Liver (tissue), 8 donors: ENCODE measurements at regions not wholly inside any gene's neighbourhood (a gene's known extent, or its start where the extent isn't known, plus 50 kb on each side); places are given as distances from the start of the nearest gene placed in this dataset.

Source experiments
- DNase-seq: peaks from one replicate; pipeline ENCODE4 v3.0.0-alpha.2; 2017; ENCODE audit warnings: low spot score
- H3K27ac ChIP-seq, 2 donors: one replicate each; pipeline ENCODE4 v1.7.0; 2013; ENCODE audit warnings: inconsistent platforms in 2 of 2, low read length in 2 of 2, control low read depth in 1 of 2, low read depth in 1 of 2, mild to moderate bottlenecking in 1 of 2
- H3K27me3 ChIP-seq, 4 donors: one replicate each; pipeline versions ENCODE4 v1.6.1 to v1.7.0; 2013; ENCODE audit warnings: low read length in 3 of 4, inconsistent platforms in 1 of 4, mild to moderate bottlenecking in 1 of 4, moderate library complexity in 1 of 4; ENCODE audit not compliant: control insufficient read depth in 4 of 4, insufficient read depth in 4 of 4
- H3K36me3 ChIP-seq, 4 donors: one replicate each; pipeline versions ENCODE4 v1.6.1 to v1.7.0; 2013; ENCODE audit warnings: low read length in 3 of 4, mild to moderate bottlenecking in 3 of 4, low read depth in 1 of 4, moderate library complexity in 1 of 4; ENCODE audit not compliant: control insufficient read depth in 4 of 4, insufficient read depth in 3 of 4
- H3K4me1 ChIP-seq, 4 donors: one replicate each; pipeline versions ENCODE4 v1.6.1 to v1.7.0; 2013; ENCODE audit warnings: low read length in 3 of 4, mild to moderate bottlenecking in 3 of 4, moderate library complexity in 1 of 4; ENCODE audit not compliant: control insufficient read depth in 4 of 4, insufficient read depth in 4 of 4
- H3K4me3 ChIP-seq, 3 donors: one replicate each; pipeline versions ENCODE4 v1.6.1 to v1.7.0; 2013; ENCODE audit warnings: low read length in 3 of 3, control low read depth in 1 of 3, low read depth in 1 of 3, mild to moderate bottlenecking in 1 of 3
- H3K9ac ChIP-seq, 2 donors: one replicate each; pipeline ENCODE4 v1.7.0; 2013; ENCODE audit warnings: low read length in 2 of 2, mild to moderate bottlenecking in 2 of 2, moderate library complexity in 2 of 2, control low read depth in 1 of 2, low read depth in 1 of 2
- H3K9me3 ChIP-seq, 4 donors: one replicate each; pipeline versions ENCODE4 v1.6.1 to v1.7.0; 2013; ENCODE audit warnings: low read length in 3 of 4; ENCODE audit not compliant: control insufficient read depth in 4 of 4
- CTCF ChIP-seq: fragments of 150-350 bp; IDR thresholded peaks from 2 replicates; pipeline ENCODE4 v1.5.1; 2017; ENCODE audit warnings: improper control_type of control experiment, low read depth, low read length; ENCODE audit not compliant: missing input control
- EGR1 ChIP-seq, 2 donors: IDR thresholded peaks; 2 replicates each; pipeline ENCODE4 v1.6.1; 2016 to 2018; ENCODE audit warnings: antibody characterized with exemption in 2 of 2, low read depth in 2 of 2
- FOXA1 ChIP-seq: IDR thresholded peaks from 2 replicates; pipeline ENCODE4 v1.6.1; 2016; ENCODE audit warnings: antibody characterized with exemption
- FOXA2 ChIP-seq: IDR thresholded peaks from 2 replicates; pipeline ENCODE4 v1.6.1; 2016; ENCODE audit warnings: antibody characterized with exemption
- GABPA ChIP-seq, 2 donors: IDR thresholded peaks in 1 of 2; conservative IDR thresholded peaks in 1 of 2; 2 replicates each; pipeline ENCODE4 v1.6.1; 2016; ENCODE audit warnings: antibody characterized with exemption in 2 of 2, mild to moderate bottlenecking in 1 of 2, moderate library complexity in 1 of 2
- HNF4A ChIP-seq, 2 donors: conservative IDR thresholded peaks; 2 replicates each; pipeline ENCODE4 v1.6.1; 2016; ENCODE audit warnings: antibody characterized with exemption in 2 of 2, mild to moderate bottlenecking in 2 of 2
- HNF4G ChIP-seq: IDR thresholded peaks from 2 replicates; pipeline ENCODE4 v1.6.1; 2016; ENCODE audit warnings: antibody characterized with exemption
- JUND ChIP-seq, 2 donors: IDR thresholded peaks; 2 replicates each; pipeline ENCODE4 v1.6.1; 2016; ENCODE audit warnings: antibody characterized with exemption in 2 of 2
- NR2F2 ChIP-seq: IDR thresholded peaks from 2 replicates; pipeline ENCODE4 v1.6.1; 2016; ENCODE audit warnings: antibody characterized with exemption
- RAD21 ChIP-seq, 2 donors: IDR thresholded peaks; 2 replicates each; pipeline ENCODE4 v1.6.1; 2016; ENCODE audit warnings: antibody characterized with exemption in 2 of 2, mild to moderate bottlenecking in 2 of 2
- RXRA ChIP-seq, 2 donors: IDR thresholded peaks; 2 replicates each; pipeline ENCODE4 v1.6.1; 2017 to 2018; ENCODE audit warnings: antibody characterized with exemption in 2 of 2, mild to moderate bottlenecking in 1 of 2
- SP1 ChIP-seq: IDR thresholded peaks from 2 replicates; pipeline ENCODE4 v1.6.1; 2018; ENCODE audit warnings: antibody characterized with exemption, mild to moderate bottlenecking
- TAF1 ChIP-seq: conservative IDR thresholded peaks from 2 replicates; pipeline ENCODE4 v1.6.1; 2016; ENCODE audit warnings: antibody characterized with exemption, mild to moderate bottlenecking
- YY1 ChIP-seq: IDR thresholded peaks from 2 replicates; pipeline ENCODE4 v1.6.1; 2016; ENCODE audit warnings: antibody characterized with exemption, mild to moderate bottlenecking
- ZBTB33 ChIP-seq: IDR thresholded peaks from 2 replicates; pipeline ENCODE4 v1.6.1; 2016; ENCODE audit warnings: antibody characterized with exemption
- WGBS: extraction: QIAGEN DNeasy Blood & Tissue Kit; methylation state at CpG from one replicate; pipeline ENCODE4 v1.1.7; 2013; 5-methylcytosine and 5-hydroxymethylcytosine counted together
- TF ChIP-seq, protein P1 (sequence below): IDR thresholded peaks from 2 replicates; pipeline ENCODE4 v1.6.1; 2016; ENCODE audit warnings: antibody characterized with exemption
- TF ChIP-seq, protein P2 (sequence below): IDR thresholded peaks from 2 replicates; pipeline ENCODE4 v1.6.1; 2016; ENCODE audit warnings: antibody characterized with exemption, mild to moderate bottlenecking
- donor health status: healthy.
- donor health status: healthy.
- donor health status: healthy.
- donor health status: healthy.
- donor health status: healthy.

DNA sequence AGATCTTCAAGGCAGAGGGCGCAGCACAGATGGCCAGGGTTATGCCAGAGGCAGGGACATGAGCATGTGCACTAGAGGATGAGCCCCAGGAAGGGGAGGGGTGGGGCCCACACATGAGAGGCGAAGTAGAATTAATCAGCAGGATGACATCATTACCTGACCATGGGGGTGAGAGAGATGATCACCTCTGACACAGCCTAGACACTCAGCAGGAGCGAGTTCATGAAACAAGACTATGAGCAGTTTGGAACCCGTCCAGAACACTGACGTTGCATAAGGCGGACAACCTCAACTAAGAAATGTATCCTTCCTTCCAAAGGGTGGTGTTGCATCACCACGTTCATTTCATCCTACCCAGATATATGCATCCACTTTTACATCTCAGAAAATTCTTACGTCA lies 446.7 kb upstream of the TENM3 start:
- 76% methylated on average over 8 of the region's 8 CpGs for WGBS
- H3K27me3 ChIP-seq: no peaks in the 10 kb centered on the region
- H3K36me3 ChIP-seq: no peaks in the 10 kb centered on the region
- peaks cover 0 to 8% (median 4%) of the 10 kb centered on the region in 4 donors for H3K9me3 ChIP-seq
- H3K27ac ChIP-seq: no peak overlapping the region
- H3K4me1 ChIP-seq: no peaks in the 10 kb centered on the region
- no peak overlapping the region for H3K9ac ChIP-seq
- H3K4me3 ChIP-seq: no peak overlapping the region
- DNase-seq: no peak
- no peak for TF ChIP-seq EGR1 (IDR thresholded peaks at IDR 0.05; ENCODE audit: low read depth in 2 of 2)
- TF ChIP-seq RXRA (IDR thresholded peaks at IDR 0.05): no peak
- TF ChIP-seq NR2F2: no peak
- TF ChIP-seq TAF1: no peak
- TF ChIP-seq CTCF: no peak
- TF ChIP-seq SP1: no peak
- TF ChIP-seq JUND (IDR thresholded peaks at IDR 0.05): no peak
- no peak for TF ChIP-seq FOXA1
- no peak for TF ChIP-seq YY1
- no peak for TF ChIP-seq HNF4G
- TF ChIP-seq HNF4A (conservative IDR thresholded peaks at IDR 0.05): no peak
- no peak for TF ChIP-seq FOXA2

- Histone ChIP-seq H3K36me3 (no peaks in the 10 kb centered on the region), H3K27me3 (no peaks in the 10 kb centered on the region), H3K4me3 (no peak overlapping the region), H3K9me3 (peaks cover 0 to 8% (median 4%) of the 10 kb centered on the region in 4 donors), H3K27ac (no peak overlapping the region), H3K9ac (no peak overlapping the region), H3K4me1 (no peaks in the 10 kb centered on the region)
- TF ChIP-seq EGR1 (IDR thresholded peaks at IDR 0.05; ENCODE audit: low read depth in 2 of 2) (no peak), YY1 (no peak), GABPA (IDR thresholded peaks at IDR 0.05 in 1 of 2, conservative IDR thresholded peaks at IDR 0.05 in 1 of 2) (no peak), NR2F2 (no peak), TAF1 (no peak), FOXA1 (no peak)
- DNase-seq: no peak
- WGBS: 62% methylated on average over 2 of the region's 2 CpGs
Observed at GRCh38 chr4:181798536-181798935, 444.7 kb upstream of the TENM3 start.

GRCh38 chr4:181799561-181800069 lies 443.6 kb upstream of the TENM3 start:
- DNase-seq: no peak
- TF ChIP-seq YY1 (no peak), JUND (IDR thresholded peaks at IDR 0.05) (no peak), GABPA (IDR thresholded peaks at IDR 0.05 in 1 of 2, conservative IDR thresholded peaks at IDR 0.05 in 1 of 2) (no peak), FOXA2 (no peak), EGR1 (IDR thresholded peaks at IDR 0.05; ENCODE audit: low read depth in 2 of 2) (no peak), ZBTB33 (no peak), HNF4A (conservative IDR thresholded peaks at IDR 0.05) (no peak), RXRA (IDR thresholded peaks at IDR 0.05) (no peak), SP1 (no peak), RAD21 (IDR thresholded peaks at IDR 0.05) (no peak), FOXA1 (no peak)
- TF ChIP-seq, protein P1, sequence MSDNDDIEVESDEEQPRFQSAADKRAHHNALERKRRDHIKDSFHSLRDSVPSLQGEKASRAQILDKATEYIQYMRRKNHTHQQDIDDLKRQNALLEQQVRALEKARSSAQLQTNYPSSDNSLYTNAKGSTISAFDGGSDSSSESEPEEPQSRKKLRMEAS: no peak
- TF ChIP-seq, protein P2, sequence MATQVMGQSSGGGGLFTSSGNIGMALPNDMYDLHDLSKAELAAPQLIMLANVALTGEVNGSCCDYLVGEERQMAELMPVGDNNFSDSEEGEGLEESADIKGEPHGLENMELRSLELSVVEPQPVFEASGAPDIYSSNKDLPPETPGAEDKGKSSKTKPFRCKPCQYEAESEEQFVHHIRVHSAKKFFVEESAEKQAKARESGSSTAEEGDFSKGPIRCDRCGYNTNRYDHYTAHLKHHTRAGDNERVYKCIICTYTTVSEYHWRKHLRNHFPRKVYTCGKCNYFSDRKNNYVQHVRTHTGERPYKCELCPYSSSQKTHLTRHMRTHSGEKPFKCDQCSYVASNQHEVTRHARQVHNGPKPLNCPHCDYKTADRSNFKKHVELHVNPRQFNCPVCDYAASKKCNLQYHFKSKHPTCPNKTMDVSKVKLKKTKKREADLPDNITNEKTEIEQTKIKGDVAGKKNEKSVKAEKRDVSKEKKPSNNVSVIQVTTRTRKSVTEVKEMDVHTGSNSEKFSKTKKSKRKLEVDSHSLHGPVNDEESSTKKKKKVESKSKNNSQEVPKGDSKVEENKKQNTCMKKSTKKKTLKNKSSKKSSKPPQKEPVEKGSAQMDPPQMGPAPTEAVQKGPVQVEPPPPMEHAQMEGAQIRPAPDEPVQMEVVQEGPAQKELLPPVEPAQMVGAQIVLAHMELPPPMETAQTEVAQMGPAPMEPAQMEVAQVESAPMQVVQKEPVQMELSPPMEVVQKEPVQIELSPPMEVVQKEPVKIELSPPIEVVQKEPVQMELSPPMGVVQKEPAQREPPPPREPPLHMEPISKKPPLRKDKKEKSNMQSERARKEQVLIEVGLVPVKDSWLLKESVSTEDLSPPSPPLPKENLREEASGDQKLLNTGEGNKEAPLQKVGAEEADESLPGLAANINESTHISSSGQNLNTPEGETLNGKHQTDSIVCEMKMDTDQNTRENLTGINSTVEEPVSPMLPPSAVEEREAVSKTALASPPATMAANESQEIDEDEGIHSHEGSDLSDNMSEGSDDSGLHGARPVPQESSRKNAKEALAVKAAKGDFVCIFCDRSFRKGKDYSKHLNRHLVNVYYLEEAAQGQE: no peak
- WGBS: 86% methylated on average over 10 of the region's 10 CpGs

More at GRCh38 chr4:181799561-181800069, 443.6 kb upstream of the TENM3 start:
- Histone ChIP-seq H3K27me3 (no peaks in the 10 kb centered on the region), H3K4me1 (no peaks in the 10 kb centered on the region), H3K27ac (no peak overlapping the region), H3K9ac (no peak overlapping the region), H3K36me3 (no peaks in the 10 kb centered on the region), H3K4me3 (no peak overlapping the region), H3K9me3 (peaks cover 0 to 8% (median 4%) of the 10 kb centered on the region in 4 donors)
